ENCODE measurements at regions not wholly inside any gene's neighbourhood (a gene's known extent, or its start where the extent isn't known, plus 50 kb on each side); places are given as distances from the start of the nearest gene placed in this dataset.

DNA sequence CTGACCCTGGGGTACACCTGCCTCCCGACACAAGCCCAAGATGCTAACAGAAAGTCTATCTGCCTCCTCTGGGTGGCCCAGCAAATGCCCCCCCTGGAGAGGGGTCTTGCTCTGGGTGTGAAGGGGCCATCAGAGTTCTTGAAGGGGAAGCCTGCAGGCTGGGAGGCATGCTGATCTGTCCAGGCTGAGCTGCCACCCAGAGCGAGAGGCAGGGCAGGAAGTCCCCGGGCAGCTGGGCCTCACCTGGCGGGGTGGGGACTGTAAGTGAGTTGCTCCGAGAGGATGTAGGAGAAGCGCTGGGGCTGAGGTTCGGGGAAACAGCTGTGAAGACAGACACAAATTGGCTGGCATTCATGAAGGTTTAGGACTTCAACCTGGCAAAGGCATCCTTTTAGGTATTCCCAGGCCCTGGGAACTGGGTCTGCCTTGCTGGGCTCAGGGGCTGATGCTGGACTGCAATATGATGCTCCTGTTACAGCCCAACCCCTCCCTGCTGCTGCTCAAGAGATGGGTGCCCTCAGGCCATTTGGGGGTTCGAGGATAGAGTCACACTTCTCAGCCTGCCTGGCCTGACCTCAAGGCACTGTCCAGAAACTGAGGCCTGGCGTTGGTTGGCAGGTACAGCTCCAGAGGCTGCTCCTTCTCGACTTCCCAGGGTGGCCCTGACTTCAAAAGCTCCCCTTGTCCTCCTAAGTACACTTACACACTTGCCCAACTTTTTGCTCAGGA, 60.2 kb upstream of the LYVE1 start:
- no peak overlapping the region for H3K4me3 ChIP-seq (ENCODE audit: low read depth in 2 of 2, low read length in 2 of 2)
- no peak overlapping the region for H3K27ac ChIP-seq (ENCODE audit: low read length)
- BruUV-seq (replicated peaks): no TSS peak
- in situ Hi-C loops (cut with HindIII; ENCODE audit: low pct_unique_long_range_greater_than_20kb, low sequenced_read_pairs): no loop called here
- no peaks in the 10 kb centered on the region for H3K36me3 ChIP-seq (ENCODE audit: control insufficient read depth, insufficient read depth, low read length)
- intact Hi-C loops (cut with micrococcal nuclease; ENCODE audit: unreplicated experiment): no loop called here
- no peak for DNase-seq (ENCODE audit: low read depth, low spot score)
- ChIA-PET POLR2A (no interaction called here), CTCF (no interaction called here)
- H3K4me1 ChIP-seq (ENCODE audit: control insufficient read depth, insufficient read depth, low read length): no peaks in the 10 kb centered on the region
- no peak for TF ChIP-seq POLR2AphosphoS5 (IDR thresholded peaks at IDR 0.05; ENCODE audit: low read depth, low read length)
- TF ChIP-seq SIN3A (IDR thresholded peaks at IDR 0.05; ENCODE audit: borderline replicate concordance, insufficient read depth, low read depth, low read length): no peak
- TF ChIP-seq TCF7L2 (IDR thresholded peaks at IDR 0.05; ENCODE audit: low read depth, low read length): no peak
- TF ChIP-seq, protein P1, sequence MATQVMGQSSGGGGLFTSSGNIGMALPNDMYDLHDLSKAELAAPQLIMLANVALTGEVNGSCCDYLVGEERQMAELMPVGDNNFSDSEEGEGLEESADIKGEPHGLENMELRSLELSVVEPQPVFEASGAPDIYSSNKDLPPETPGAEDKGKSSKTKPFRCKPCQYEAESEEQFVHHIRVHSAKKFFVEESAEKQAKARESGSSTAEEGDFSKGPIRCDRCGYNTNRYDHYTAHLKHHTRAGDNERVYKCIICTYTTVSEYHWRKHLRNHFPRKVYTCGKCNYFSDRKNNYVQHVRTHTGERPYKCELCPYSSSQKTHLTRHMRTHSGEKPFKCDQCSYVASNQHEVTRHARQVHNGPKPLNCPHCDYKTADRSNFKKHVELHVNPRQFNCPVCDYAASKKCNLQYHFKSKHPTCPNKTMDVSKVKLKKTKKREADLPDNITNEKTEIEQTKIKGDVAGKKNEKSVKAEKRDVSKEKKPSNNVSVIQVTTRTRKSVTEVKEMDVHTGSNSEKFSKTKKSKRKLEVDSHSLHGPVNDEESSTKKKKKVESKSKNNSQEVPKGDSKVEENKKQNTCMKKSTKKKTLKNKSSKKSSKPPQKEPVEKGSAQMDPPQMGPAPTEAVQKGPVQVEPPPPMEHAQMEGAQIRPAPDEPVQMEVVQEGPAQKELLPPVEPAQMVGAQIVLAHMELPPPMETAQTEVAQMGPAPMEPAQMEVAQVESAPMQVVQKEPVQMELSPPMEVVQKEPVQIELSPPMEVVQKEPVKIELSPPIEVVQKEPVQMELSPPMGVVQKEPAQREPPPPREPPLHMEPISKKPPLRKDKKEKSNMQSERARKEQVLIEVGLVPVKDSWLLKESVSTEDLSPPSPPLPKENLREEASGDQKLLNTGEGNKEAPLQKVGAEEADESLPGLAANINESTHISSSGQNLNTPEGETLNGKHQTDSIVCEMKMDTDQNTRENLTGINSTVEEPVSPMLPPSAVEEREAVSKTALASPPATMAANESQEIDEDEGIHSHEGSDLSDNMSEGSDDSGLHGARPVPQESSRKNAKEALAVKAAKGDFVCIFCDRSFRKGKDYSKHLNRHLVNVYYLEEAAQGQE (IDR thresholded peaks at IDR 0.05; ENCODE audit: insufficient read depth in 1 of 2, low read depth in 2 of 2, low read length in 1 of 2): no peak
- TF ChIP-seq, protein P2, sequence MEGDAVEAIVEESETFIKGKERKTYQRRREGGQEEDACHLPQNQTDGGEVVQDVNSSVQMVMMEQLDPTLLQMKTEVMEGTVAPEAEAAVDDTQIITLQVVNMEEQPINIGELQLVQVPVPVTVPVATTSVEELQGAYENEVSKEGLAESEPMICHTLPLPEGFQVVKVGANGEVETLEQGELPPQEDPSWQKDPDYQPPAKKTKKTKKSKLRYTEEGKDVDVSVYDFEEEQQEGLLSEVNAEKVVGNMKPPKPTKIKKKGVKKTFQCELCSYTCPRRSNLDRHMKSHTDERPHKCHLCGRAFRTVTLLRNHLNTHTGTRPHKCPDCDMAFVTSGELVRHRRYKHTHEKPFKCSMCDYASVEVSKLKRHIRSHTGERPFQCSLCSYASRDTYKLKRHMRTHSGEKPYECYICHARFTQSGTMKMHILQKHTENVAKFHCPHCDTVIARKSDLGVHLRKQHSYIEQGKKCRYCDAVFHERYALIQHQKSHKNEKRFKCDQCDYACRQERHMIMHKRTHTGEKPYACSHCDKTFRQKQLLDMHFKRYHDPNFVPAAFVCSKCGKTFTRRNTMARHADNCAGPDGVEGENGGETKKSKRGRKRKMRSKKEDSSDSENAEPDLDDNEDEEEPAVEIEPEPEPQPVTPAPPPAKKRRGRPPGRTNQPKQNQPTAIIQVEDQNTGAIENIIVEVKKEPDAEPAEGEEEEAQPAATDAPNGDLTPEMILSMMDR (IDR thresholded peaks at IDR 0.05): no peak
- no peaks in the 10 kb centered on the region for H3K27me3 ChIP-seq (ENCODE audit: control insufficient read depth, insufficient read depth, low read length)
- ATAC-seq: no peak
- H3K9me3 ChIP-seq (ENCODE audit: control insufficient read depth, insufficient read depth, low read depth, low read length): no peaks in the 10 kb centered on the region

DNA sequence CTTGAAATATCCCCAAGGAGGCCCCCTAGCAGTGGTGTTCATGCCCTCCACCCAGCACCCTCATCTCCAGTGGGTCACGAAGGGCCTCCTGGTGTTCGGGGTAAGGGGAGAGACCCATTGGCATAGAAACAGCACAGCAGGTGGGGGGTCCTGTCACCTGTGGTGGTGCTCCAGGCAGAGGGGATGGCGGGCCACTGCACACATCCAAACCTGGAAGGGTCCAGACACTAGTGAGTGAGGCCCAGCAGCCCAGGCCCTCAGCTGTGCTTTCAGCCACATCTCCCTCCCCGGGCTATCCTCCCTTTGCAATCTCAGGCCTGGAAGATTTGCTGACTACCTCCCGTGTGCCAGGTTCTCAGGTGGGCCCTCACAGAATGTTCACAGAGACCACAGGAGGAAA, 59.4 kb upstream of the LYVE1 start:
- no peaks in the 10 kb centered on the region for H3K4me1 ChIP-seq (ENCODE audit: control insufficient read depth, insufficient read depth, low read length)
- no peak overlapping the region for H3K4me3 ChIP-seq (ENCODE audit: low read depth in 2 of 2, low read length in 2 of 2)
- no peaks in the 10 kb centered on the region for H3K36me3 ChIP-seq (ENCODE audit: control insufficient read depth, insufficient read depth, low read length)
- in situ Hi-C loops (cut with HindIII; ENCODE audit: low pct_unique_long_range_greater_than_20kb, low sequenced_read_pairs) (no loop called here), intact Hi-C loops (cut with micrococcal nuclease; ENCODE audit: unreplicated experiment) (no loop called here)
- BruUV-seq (replicated peaks): no TSS peak
- POLR2A ChIA-PET: no interaction called here
- H3K27me3 ChIP-seq (ENCODE audit: control insufficient read depth, insufficient read depth, low read length): no peaks in the 10 kb centered on the region
- DNase-seq (ENCODE audit: low read depth, low spot score) (no peak), ATAC-seq (no peak)
- H3K9me3 ChIP-seq (ENCODE audit: control insufficient read depth, insufficient read depth, low read depth, low read length): no peaks in the 10 kb centered on the region
- no peak overlapping the region for H3K27ac ChIP-seq (ENCODE audit: low read length)
- TF ChIP-seq, protein P1 (IDR thresholded peaks at IDR 0.05; ENCODE audit: insufficient read depth in 1 of 2, low read depth in 2 of 2, low read length in 1 of 2): no peak
- TF ChIP-seq POLR2AphosphoS5 (IDR thresholded peaks at IDR 0.05; ENCODE audit: low read depth, low read length) (no peak), SIN3A (IDR thresholded peaks at IDR 0.05; ENCODE audit: borderline replicate concordance, insufficient read depth, low read depth, low read length) (no peak), TCF7L2 (IDR thresholded peaks at IDR 0.05; ENCODE audit: low read depth, low read length) (no peak)
- TF ChIP-seq, protein P2 (IDR thresholded peaks at IDR 0.05): no peak
- CTCF ChIA-PET: interaction anchor here (1.6 kb wide), 1 partner anchor 9 kb away, joined by 4 read pairs; no protein-coding TSS in a partner anchor

All from Panc1 (cell line).